Hepatocyte (in vitro differentiated cells): ENCODE measurements at regions not wholly inside any gene's neighbourhood (a gene's known extent, or its start where the extent isn't known, plus 50 kb on each side); places are given as distances from the start of the nearest gene placed in this dataset.
"Not testable (repeated sequence)": the region's sequence is repeated elsewhere in the genome, so short reads cannot be mapped to it uniquely, and the experiment has no call there.

Experiments
- DNase-seq: peaks from one replicate; pipeline ENCODE4 v3.0.0-alpha.2; 2016; ENCODE audit warnings: low spot score
- H2AFZ ChIP-seq: fragments of 200-600 bp; sonication (generic); 2 replicates; pipeline ENCODE4 v1.6.0; 2016; ENCODE audit warnings: antibody characterized with exemption, mild to moderate bottlenecking
- H3K27ac ChIP-seq: fragments of 200-600 bp; sonication (generic); 2 replicates; pipeline ENCODE4 v1.5.1; 2016; ENCODE audit warnings: mild to moderate bottlenecking
- H3K27me3 ChIP-seq: fragments of 200-600 bp; sonication (generic); 2 replicates; pipeline ENCODE4 v1.6.1; 2016
- H3K36me3 ChIP-seq: fragments of 200-600 bp; sonication (generic); replicated peaks from 2 replicates; pipeline ENCODE4 v1.5.1; 2016; ENCODE audit warnings: low read depth; ENCODE audit not compliant: insufficient read depth
- H3K4me1 ChIP-seq: fragments of 200-600 bp; sonication (generic); 2 replicates; pipeline ENCODE4 v1.5.1; 2016; ENCODE audit warnings: mild to moderate bottlenecking, moderate library complexity; ENCODE audit not compliant: insufficient read depth
- H3K4me2 ChIP-seq: fragments of 200-600 bp; sonication (generic); 2 replicates; pipeline ENCODE4 v1.6.0; 2016
- H3K4me3 ChIP-seq: fragments of 200-600 bp; sonication (generic); 2 replicates; pipeline ENCODE4 v1.5.1; 2016; ENCODE audit warnings: mild to moderate bottlenecking
- H3K79me2 ChIP-seq: fragments of 200-600 bp; sonication (generic); 2 replicates; pipeline ENCODE4 v1.6.0; 2017; ENCODE audit warnings: mild to moderate bottlenecking
- H3K9me2 ChIP-seq: fragments of 200-600 bp; sonication (generic); replicated peaks from 2 replicates; pipeline ENCODE4 v1.6.0; 2017; ENCODE audit warnings: mild to moderate bottlenecking; ENCODE audit not compliant: insufficient read depth
- H3K9me3 ChIP-seq: fragments of 200-600 bp; sonication (generic); 2 replicates; pipeline ENCODE4 v1.5.1; 2016; ENCODE audit warnings: low read depth, mild to moderate bottlenecking
- H4K20me1 ChIP-seq: fragments of 200-600 bp; sonication (generic); 2 replicates; pipeline ENCODE4 v1.6.0; 2016; ENCODE audit warnings: mild to moderate bottlenecking; ENCODE audit not compliant: insufficient read depth, poor library complexity, severe bottlenecking
- EZH2 ChIP-seq: fragments of 200-600 bp; sonication (generic); IDR thresholded peaks from 2 replicates; pipeline ENCODE4 v1.6.1; 2016; ENCODE audit warnings: antibody characterized with exemption, mild to moderate bottlenecking, borderline replicate concordance
- EZH2phosphoT487 ChIP-seq: fragments of 200-600 bp; sonication (generic); IDR thresholded peaks from one replicate; pipeline ENCODE4 v1.6.1; 2018; ENCODE audit warnings: antibody characterized with exemption, mild to moderate bottlenecking, low read depth, moderate library complexity; ENCODE audit not compliant: unreplicated experiment, severe bottlenecking
- WGBS: methylation state at CpG from one replicate; pipeline ENCODE4 v1.1.6; 2016; ENCODE audit warnings: low lambda C conversion rate; ENCODE audit errors: missing lambda C conversion rate; 5-methylcytosine and 5-hydroxymethylcytosine counted together
- TF ChIP-seq, protein P1 (sequence below): fragments of 200-600 bp; sonication (generic); IDR thresholded peaks from 2 replicates; pipeline ENCODE4 v1.5.1; 2016; ENCODE audit warnings: antibody characterized with exemption, mild to moderate bottlenecking; ENCODE audit not compliant: poor library complexity

DNA sequence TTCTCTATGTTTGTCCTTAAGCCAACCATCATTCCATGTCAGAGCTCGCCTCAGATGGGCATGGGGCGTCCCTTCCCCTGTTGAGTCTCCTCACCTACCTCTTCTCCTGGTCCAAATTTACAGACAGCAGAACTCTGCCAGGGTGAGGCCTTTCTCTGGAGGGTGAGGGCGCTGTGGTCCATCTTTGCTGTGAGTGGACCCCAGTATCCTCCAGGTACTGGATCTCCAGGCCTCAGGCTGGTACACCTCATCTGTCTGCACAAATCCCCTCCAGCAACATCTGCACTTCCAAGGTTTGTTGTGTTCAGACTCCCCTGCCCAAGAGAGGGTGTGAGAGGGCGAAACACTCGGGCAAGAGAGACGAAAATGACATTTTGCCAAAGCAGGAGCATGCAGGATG is 63.9 kb upstream of the EDAR start:
- Histone ChIP-seq H2AFZ (no peak overlapping the region), H3K9me2 (no peaks in the 10 kb centered on the region), H3K4me3 (no peak overlapping the region), H3K4me1 (peaks cover 4% of the 10 kb centered on the region), H3K36me3 (no peaks in the 10 kb centered on the region), H3K9me3 (no peaks in the 10 kb centered on the region), H3K4me2 (no peak overlapping the region), H3K27ac (no peak overlapping the region), H3K27me3 (no peaks in the 10 kb centered on the region), H3K79me2 (no peaks in the 10 kb centered on the region), H4K20me1 (no peaks in the 10 kb centered on the region)
- no peak for DNase-seq
- TF ChIP-seq EZH2 (no peak), EZH2phosphoT487 (no peak)
- TF ChIP-seq, protein P1, sequence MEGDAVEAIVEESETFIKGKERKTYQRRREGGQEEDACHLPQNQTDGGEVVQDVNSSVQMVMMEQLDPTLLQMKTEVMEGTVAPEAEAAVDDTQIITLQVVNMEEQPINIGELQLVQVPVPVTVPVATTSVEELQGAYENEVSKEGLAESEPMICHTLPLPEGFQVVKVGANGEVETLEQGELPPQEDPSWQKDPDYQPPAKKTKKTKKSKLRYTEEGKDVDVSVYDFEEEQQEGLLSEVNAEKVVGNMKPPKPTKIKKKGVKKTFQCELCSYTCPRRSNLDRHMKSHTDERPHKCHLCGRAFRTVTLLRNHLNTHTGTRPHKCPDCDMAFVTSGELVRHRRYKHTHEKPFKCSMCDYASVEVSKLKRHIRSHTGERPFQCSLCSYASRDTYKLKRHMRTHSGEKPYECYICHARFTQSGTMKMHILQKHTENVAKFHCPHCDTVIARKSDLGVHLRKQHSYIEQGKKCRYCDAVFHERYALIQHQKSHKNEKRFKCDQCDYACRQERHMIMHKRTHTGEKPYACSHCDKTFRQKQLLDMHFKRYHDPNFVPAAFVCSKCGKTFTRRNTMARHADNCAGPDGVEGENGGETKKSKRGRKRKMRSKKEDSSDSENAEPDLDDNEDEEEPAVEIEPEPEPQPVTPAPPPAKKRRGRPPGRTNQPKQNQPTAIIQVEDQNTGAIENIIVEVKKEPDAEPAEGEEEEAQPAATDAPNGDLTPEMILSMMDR = no peak
- WGBS = 91% methylated on average over 6 of the region's 6 CpGs

DNA sequence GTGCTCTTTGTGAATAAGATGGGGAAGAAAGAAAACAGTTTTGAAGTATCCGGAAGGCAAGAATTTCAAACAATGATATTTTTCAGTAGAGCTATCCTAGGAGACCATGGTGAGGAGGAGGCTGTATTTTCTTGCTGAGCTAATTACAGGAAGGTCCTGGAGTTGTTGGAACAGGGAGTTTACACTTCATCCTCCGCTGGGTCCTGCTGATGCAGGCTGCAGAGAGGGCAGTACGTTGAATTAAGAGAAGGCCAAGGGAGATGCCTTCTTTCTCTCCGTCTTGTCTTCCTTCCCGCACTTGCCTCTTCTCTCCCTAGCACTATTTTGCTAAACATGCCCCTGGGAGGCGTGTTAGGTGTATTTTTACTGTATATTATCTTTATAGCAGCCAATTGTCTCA is 60.0 kb upstream of the EDAR start:
- H3K4me2 ChIP-seq = no peak overlapping the region
- no peak overlapping the region for H3K27ac ChIP-seq
- no peak for DNase-seq
- H3K36me3 ChIP-seq = no peaks in the 10 kb centered on the region
- TF ChIP-seq, protein P1 = no peak
- no peak for TF ChIP-seq EZH2
- no peak for TF ChIP-seq EZH2phosphoT487
- no peaks in the 10 kb centered on the region for H3K9me2 ChIP-seq
- H3K27me3 ChIP-seq = no peaks in the 10 kb centered on the region
- H2AFZ ChIP-seq = no peak overlapping the region
- WGBS = 82% methylated on average over 6 of the region's 6 CpGs
- H4K20me1 ChIP-seq = no peaks in the 10 kb centered on the region
- H3K9me3 ChIP-seq = no peaks in the 10 kb centered on the region
- no peak overlapping the region for H3K4me3 ChIP-seq
- H3K4me1 ChIP-seq = peaks cover 9% of the 10 kb centered on the region
- no peaks in the 10 kb centered on the region for H3K79me2 ChIP-seq

DNA sequence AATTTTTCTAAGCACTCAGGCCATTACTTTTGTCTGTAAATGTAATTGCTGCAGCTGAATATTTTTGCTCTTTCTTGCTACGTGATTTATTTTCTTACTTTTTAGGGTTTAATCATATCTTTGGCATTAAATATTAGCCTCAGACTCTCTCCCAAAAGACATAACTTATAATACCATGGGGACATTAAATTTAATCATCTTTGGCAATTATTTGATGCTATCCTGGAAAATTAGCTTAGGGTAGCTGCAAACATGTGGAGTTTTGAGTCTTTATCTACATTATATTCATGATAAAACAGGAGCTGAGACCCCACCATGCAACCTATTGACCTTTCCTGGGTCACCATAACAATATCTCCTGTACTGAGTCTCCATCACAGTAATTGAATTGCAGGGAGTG is 59.1 kb upstream of the EDAR start:
- no peaks in the 10 kb centered on the region for H3K27me3 ChIP-seq
- no peaks in the 10 kb centered on the region for H3K36me3 ChIP-seq
- DNase-seq = no peak
- H3K27ac ChIP-seq = no peak overlapping the region
- no peak overlapping the region for H2AFZ ChIP-seq
- H3K9me3 ChIP-seq = no peaks in the 10 kb centered on the region
- TF ChIP-seq, protein P1 = no peak
- TF ChIP-seq EZH2 = no peak
- TF ChIP-seq EZH2phosphoT487 = no peak
- H3K4me2 ChIP-seq = no peak overlapping the region
- H3K9me2 ChIP-seq = no peaks in the 10 kb centered on the region
- peaks cover 9% of the 10 kb centered on the region for H3K4me1 ChIP-seq
- no peaks in the 10 kb centered on the region for H4K20me1 ChIP-seq
- H3K4me3 ChIP-seq = no peak overlapping the region
- WGBS = 93% methylated on average over 1 of the region's 1 CpG
- H3K79me2 ChIP-seq = no peaks in the 10 kb centered on the region

DNA sequence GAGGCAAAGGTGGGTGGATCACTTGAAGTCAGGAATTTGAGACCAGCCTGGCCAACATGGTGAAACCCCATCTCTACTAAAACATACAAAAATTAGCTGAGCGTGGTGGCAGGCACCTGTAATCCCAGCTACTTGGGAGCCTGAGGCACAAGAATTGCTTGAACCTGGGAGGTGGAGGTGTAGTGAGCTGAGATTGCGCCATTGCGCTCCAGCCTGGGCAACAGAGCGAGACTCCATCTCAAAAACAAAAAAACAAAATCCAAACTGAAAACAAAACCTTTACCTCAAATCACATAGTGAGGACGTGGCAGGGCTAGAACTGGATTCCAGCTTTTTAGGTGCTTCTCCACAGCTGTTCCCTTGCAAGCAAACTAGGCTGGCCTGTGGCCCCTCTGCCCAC is 58.5 kb upstream of the EDAR start:
- not testable (repeated sequence) for H3K27ac ChIP-seq, H3K79me2 ChIP-seq, H2AFZ ChIP-seq, H3K9me2 ChIP-seq, H3K4me1 ChIP-seq, H3K9me3 ChIP-seq, H3K36me3 ChIP-seq, H3K4me3 ChIP-seq, H3K4me2 ChIP-seq, DNase-seq, H4K20me1 ChIP-seq, H3K27me3 ChIP-seq
- 95% methylated on average over 5 of the region's 5 CpGs for WGBS
